HUES6 (cell line): ENCODE measurements at regions not wholly inside any gene's neighbourhood (a gene's known extent, or its start where the extent isn't known, plus 50 kb on each side); places are given as distances from the start of the nearest gene placed in this dataset.

Experiments used
- H3K27ac ChIP-seq: 2 replicates; pipeline ENCODE4 v1.7.0; 2013; ENCODE audit warnings: low read depth, mild to moderate bottlenecking, low read length, inconsistent platforms
- H3K27me3 ChIP-seq: 2 replicates; pipeline ENCODE4 v1.6.1; 2013; ENCODE audit warnings: low read length; ENCODE audit not compliant: control insufficient read depth, insufficient read depth
- H3K36me3 ChIP-seq: 2 replicates; pipeline ENCODE4 v1.6.1; 2013; ENCODE audit warnings: low read length; ENCODE audit not compliant: control insufficient read depth, insufficient read depth
- H3K4me1 ChIP-seq: 2 replicates; pipeline ENCODE4 v1.6.1; 2013; ENCODE audit warnings: low read length; ENCODE audit not compliant: control insufficient read depth, insufficient read depth
- H3K4me3 ChIP-seq: 2 replicates; pipeline ENCODE4 v1.5.1; 2013; ENCODE audit warnings: low read depth, low read length
- H3K9ac ChIP-seq: one replicate; pipeline ENCODE4 v1.6.1; 2013; ENCODE audit warnings: mild to moderate bottlenecking, low read length
- H3K9me3 ChIP-seq: 2 replicates; pipeline ENCODE4 v1.6.1; 2013; ENCODE audit warnings: low read depth, low read length; ENCODE audit not compliant: control insufficient read depth, insufficient read depth

DNA sequence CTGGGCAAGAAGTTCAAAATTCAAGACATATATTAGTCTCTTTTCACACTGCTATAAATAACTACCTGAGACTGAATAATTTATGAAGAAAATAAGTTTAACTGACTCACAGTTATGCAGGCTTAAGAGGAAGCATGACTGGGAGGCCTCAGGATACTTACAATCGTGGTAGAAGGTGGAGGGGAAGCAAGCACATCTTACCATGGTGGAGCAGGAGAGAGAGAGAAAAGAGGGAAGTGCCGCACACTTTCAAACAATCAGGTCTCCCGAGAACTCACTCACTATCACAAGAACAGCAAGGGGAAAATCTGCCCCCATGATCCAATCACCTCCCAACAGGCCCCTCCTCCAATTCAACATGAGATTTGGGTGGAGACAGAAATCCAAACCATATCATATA lies 273.3 kb upstream of the RASGEF1B start:
- H3K4me3 ChIP-seq: no peak overlapping the region
- no peaks in the 10 kb centered on the region for H3K4me1 ChIP-seq
- H3K27ac ChIP-seq: no peak overlapping the region
- H3K9me3 ChIP-seq: no peaks in the 10 kb centered on the region
- H3K27me3 ChIP-seq: no peaks in the 10 kb centered on the region
- H3K36me3 ChIP-seq: no peaks in the 10 kb centered on the region
- H3K9ac ChIP-seq: no peak overlapping the region

GRCh38 chr4:81743731-81744435 lies 272.2 kb upstream of the RASGEF1B start:
- Histone ChIP-seq H3K27ac (no peak overlapping the region), H3K4me1 (no peaks in the 10 kb centered on the region), H3K9me3 (no peaks in the 10 kb centered on the region), H3K9ac (no peak overlapping the region), H3K27me3 (no peaks in the 10 kb centered on the region), H3K4me3 (no peak overlapping the region), H3K36me3 (no peaks in the 10 kb centered on the region)

DNA sequence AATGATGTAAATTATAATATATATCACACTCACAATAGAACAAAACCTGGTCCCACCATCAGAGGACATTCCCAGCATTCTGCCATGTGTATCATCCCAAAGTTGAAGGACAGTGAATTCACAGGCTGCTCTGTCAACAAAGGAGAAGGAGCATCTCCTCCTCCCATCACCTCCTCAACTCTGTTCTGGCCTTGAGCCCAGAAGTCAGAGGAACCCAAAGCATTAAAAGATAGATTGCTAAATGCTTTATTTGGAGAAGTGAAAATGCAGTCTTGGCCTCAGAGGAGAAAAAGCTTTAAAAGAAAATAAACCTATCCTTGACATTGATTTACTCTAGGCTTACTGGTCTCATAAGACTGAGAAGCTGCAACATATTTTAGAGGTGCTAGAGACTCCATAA lies 268.8 kb upstream of the RASGEF1B start:
- H3K9ac ChIP-seq: no peak overlapping the region
- no peak overlapping the region for H3K27ac ChIP-seq
- no peaks in the 10 kb centered on the region for H3K9me3 ChIP-seq
- no peak overlapping the region for H3K4me3 ChIP-seq
- no peaks in the 10 kb centered on the region for H3K36me3 ChIP-seq
- no peaks in the 10 kb centered on the region for H3K4me1 ChIP-seq
- no peaks in the 10 kb centered on the region for H3K27me3 ChIP-seq

- H3K27ac ChIP-seq: no peak overlapping the region
- no peaks in the 10 kb centered on the region for H3K9me3 ChIP-seq
- no peak overlapping the region for H3K4me3 ChIP-seq
- no peaks in the 10 kb centered on the region for H3K4me1 ChIP-seq
- H3K9ac ChIP-seq: no peak overlapping the region
- no peaks in the 10 kb centered on the region for H3K27me3 ChIP-seq
- H3K36me3 ChIP-seq: no peaks in the 10 kb centered on the region
Measured at GRCh38 chr4:81738891-81739290, 267.2 kb upstream of the RASGEF1B start.

GRCh38 chr4:81737865-81738559 lies 266.3 kb upstream of the RASGEF1B start:
- Histone ChIP-seq H3K27me3 (no peaks in the 10 kb centered on the region), H3K9ac (no peak overlapping the region), H3K4me3 (no peak overlapping the region), H3K9me3 (no peaks in the 10 kb centered on the region), H3K36me3 (no peaks in the 10 kb centered on the region), H3K4me1 (no peaks in the 10 kb centered on the region), H3K27ac (no peak overlapping the region)

GRCh38 chr4:81736324-81736723 lies 264.6 kb upstream of the RASGEF1B start:
- Histone ChIP-seq H3K9ac (no peak overlapping the region), H3K4me3 (no peak overlapping the region), H3K4me1 (no peaks in the 10 kb centered on the region), H3K27ac (no peak overlapping the region), H3K36me3 (no peaks in the 10 kb centered on the region), H3K27me3 (no peaks in the 10 kb centered on the region), H3K9me3 (no peaks in the 10 kb centered on the region)

- H3K36me3 ChIP-seq: no peaks in the 10 kb centered on the region
- H3K4me3 ChIP-seq: no peak overlapping the region
- no peaks in the 10 kb centered on the region for H3K9me3 ChIP-seq
- no peaks in the 10 kb centered on the region for H3K27me3 ChIP-seq
- no peaks in the 10 kb centered on the region for H3K4me1 ChIP-seq
- no peak overlapping the region for H3K27ac ChIP-seq
- H3K9ac ChIP-seq: no peak overlapping the region
Measured at GRCh38 chr4:81732980-81733379, 261.3 kb upstream of the RASGEF1B start.

DNA sequence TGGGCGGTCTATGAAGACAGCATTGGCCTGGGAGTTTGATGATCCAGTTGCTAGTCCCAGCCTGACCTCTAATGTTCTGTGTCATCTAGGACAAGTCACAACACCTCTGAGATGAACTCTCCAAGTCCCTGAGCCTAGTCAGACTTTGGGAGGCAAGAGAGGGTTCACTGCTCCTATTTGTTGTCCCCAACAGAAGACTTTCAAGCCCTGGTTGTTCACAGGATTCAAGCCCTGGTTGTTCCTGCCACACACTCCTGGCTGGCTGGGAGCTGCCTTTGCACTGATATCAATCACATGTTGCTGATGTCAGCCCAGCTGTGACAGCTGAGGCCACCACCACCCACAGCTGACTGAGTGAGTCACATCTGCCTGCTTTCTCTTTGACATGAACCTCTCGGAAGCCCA lies 253.2 kb upstream of the RASGEF1B start:
- Histone ChIP-seq H3K9ac (no peak overlapping the region), H3K27ac (no peak overlapping the region), H3K36me3 (no peaks in the 10 kb centered on the region), H3K4me3 (no peak overlapping the region), H3K27me3 (no peaks in the 10 kb centered on the region), H3K4me1 (peaks cover 7% of the 10 kb centered on the region; the same call in 1 of the 2 replicates), H3K9me3 (no peaks in the 10 kb centered on the region)

DNA sequence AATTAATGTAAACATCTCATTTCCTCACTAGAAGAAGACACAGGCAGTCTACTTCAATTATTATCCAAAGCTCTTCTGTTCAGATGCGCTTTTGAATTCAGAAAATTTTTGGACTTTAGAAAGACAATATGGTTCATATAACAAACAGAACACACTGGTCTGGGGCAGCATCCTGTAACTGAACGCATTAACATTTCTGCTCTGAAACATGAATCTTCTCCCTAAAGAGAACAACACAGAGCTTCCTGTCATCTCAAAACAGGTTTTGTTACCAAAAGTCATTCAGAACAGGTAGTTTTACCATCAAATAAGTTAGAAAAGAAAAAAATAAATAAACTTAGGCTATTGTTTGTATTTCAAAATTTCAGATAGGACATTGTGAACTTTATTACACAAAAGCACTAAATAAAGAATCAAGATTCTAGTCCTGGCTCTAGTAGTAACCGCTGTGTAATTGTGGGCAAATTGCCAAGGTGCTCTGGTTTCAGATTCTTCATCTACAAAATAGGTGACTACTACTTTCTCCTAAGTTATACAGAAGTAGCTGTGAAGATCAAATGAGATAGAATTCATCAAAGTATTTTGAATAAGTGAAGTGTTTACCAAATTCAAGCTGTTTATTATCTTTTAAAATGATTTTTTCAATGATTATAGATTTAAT lies 252.3 kb upstream of the RASGEF1B start:
- H3K9me3 ChIP-seq: no peaks in the 10 kb centered on the region
- no peak overlapping the region for H3K9ac ChIP-seq
- H3K27ac ChIP-seq: no peak overlapping the region
- H3K27me3 ChIP-seq: no peaks in the 10 kb centered on the region
- H3K4me3 ChIP-seq: no peak overlapping the region
- no peaks in the 10 kb centered on the region for H3K36me3 ChIP-seq
- peaks cover 7% of the 10 kb centered on the region; the same call in 1 of the 2 replicates for H3K4me1 ChIP-seq

- no peak overlapping the region for H3K9ac ChIP-seq
- H3K4me1 ChIP-seq: peaks cover 7% of the 10 kb centered on the region; the same call in 1 of the 2 replicates
- H3K9me3 ChIP-seq: no peaks in the 10 kb centered on the region
- H3K27me3 ChIP-seq: no peaks in the 10 kb centered on the region
- no peaks in the 10 kb centered on the region for H3K36me3 ChIP-seq
- H3K27ac ChIP-seq: no peak overlapping the region
- no peak overlapping the region for H3K4me3 ChIP-seq
Measured at GRCh38 chr4:81723019-81723884, 251.5 kb upstream of the RASGEF1B start.
